ENCODE measurements at regions not wholly inside any gene's neighbourhood (a gene's known extent, or its start where the extent isn't known, plus 50 kb on each side); places are given as distances from the start of the nearest gene placed in this dataset.

DNA sequence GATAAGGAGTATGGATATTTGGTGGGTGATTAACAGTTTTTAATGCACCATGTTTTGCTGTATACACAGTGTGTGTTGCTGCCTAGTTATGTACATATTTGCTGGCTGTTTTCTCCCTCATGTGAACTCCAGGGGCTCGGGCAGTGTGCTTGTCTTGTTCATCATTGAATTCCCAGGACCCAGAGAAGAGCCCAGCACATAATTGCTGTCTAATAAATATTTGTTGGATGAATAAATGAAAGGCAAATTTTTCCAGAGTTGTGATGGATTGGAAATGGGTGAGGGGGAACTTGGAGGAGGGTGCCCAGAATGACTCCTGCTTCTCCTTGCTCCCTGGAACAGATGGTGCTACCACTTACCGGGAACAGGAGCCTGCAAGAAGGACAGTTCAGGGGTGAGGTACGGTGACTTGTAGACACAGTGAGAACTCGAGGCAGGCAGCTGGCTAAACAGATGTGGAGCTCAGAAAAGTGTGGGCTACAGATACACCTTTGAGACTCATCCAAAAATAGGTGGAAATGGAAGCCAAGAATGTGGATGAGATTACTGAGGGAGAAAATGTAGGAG lies 586.8 kb upstream of the MGMT start:
- no peaks in the 10 kb centered on the region for H3K4me1 ChIP-seq (ENCODE audit: control insufficient read depth, low read length)
- no peaks in the 10 kb centered on the region for H4K20me1 ChIP-seq (ENCODE audit: control insufficient read depth, insufficient read depth, low read depth, low read length)
- no peak overlapping the region for H3K27ac ChIP-seq (ENCODE audit: low read depth, low read length)
- H3K4me3 ChIP-seq (ENCODE audit: low read length): no peak overlapping the region
- H3K27me3 ChIP-seq (ENCODE audit: control insufficient read depth, low read length): no peaks in the 10 kb centered on the region
- no peak overlapping the region for H3K4me2 ChIP-seq (ENCODE audit: low read length)
- no peaks in the 10 kb centered on the region for H3F3A ChIP-seq (ENCODE audit: control insufficient read depth, insufficient read depth)
- TF ChIP-seq EZH2phosphoT487 (IDR thresholded peaks at IDR 0.05; ENCODE audit: borderline replicate concordance, low read length): no peak
- TF ChIP-seq, protein P1, sequence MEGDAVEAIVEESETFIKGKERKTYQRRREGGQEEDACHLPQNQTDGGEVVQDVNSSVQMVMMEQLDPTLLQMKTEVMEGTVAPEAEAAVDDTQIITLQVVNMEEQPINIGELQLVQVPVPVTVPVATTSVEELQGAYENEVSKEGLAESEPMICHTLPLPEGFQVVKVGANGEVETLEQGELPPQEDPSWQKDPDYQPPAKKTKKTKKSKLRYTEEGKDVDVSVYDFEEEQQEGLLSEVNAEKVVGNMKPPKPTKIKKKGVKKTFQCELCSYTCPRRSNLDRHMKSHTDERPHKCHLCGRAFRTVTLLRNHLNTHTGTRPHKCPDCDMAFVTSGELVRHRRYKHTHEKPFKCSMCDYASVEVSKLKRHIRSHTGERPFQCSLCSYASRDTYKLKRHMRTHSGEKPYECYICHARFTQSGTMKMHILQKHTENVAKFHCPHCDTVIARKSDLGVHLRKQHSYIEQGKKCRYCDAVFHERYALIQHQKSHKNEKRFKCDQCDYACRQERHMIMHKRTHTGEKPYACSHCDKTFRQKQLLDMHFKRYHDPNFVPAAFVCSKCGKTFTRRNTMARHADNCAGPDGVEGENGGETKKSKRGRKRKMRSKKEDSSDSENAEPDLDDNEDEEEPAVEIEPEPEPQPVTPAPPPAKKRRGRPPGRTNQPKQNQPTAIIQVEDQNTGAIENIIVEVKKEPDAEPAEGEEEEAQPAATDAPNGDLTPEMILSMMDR (IDR thresholded peaks at IDR 0.05; ENCODE audit: low read depth, low read length, poor library complexity, severe bottlenecking): no peak
- H3K9me3 ChIP-seq (ENCODE audit: control insufficient read depth, insufficient read depth, low read length): peaks cover 4% of the 10 kb centered on the region; the same call in 1 of the 2 replicates
- H3K36me3 ChIP-seq (ENCODE audit: control insufficient read depth, low read length): no peaks in the 10 kb centered on the region
- H3K79me2 ChIP-seq (ENCODE audit: control insufficient read depth, low read length): no peaks in the 10 kb centered on the region
- H3K9me2 ChIP-seq (replicated peaks; ENCODE audit: control insufficient read depth, low read length): no peaks in the 10 kb centered on the region

DNA sequence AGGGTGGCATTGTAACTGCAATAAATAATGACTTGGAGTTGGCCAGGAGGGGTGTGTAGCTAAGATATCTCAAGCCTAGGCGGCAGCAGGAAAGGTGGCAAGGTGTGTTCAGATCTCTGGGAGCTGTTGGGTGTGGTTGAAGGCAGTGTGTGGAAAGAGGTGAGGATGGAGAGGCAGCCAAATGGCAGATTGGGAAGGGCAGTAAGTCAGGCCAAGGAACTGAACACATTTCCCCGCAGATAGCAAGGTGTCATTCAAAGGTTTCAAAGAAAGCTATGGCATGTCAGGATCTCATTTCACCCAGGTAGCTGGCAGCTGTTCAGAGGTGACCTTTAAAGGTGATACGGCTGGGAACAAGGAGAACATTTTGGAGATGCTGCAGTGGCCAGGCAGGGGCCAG lies 586.0 kb upstream of the MGMT start:
- Histone ChIP-seq H3K4me3 (ENCODE audit: low read length) (no peak overlapping the region), H3F3A (ENCODE audit: control insufficient read depth, insufficient read depth) (no peaks in the 10 kb centered on the region)
- TF ChIP-seq, protein P1 (IDR thresholded peaks at IDR 0.05; ENCODE audit: low read depth, low read length, poor library complexity, severe bottlenecking): no peak
- no peak for TF ChIP-seq EZH2phosphoT487 (IDR thresholded peaks at IDR 0.05; ENCODE audit: borderline replicate concordance, low read length)

DNA sequence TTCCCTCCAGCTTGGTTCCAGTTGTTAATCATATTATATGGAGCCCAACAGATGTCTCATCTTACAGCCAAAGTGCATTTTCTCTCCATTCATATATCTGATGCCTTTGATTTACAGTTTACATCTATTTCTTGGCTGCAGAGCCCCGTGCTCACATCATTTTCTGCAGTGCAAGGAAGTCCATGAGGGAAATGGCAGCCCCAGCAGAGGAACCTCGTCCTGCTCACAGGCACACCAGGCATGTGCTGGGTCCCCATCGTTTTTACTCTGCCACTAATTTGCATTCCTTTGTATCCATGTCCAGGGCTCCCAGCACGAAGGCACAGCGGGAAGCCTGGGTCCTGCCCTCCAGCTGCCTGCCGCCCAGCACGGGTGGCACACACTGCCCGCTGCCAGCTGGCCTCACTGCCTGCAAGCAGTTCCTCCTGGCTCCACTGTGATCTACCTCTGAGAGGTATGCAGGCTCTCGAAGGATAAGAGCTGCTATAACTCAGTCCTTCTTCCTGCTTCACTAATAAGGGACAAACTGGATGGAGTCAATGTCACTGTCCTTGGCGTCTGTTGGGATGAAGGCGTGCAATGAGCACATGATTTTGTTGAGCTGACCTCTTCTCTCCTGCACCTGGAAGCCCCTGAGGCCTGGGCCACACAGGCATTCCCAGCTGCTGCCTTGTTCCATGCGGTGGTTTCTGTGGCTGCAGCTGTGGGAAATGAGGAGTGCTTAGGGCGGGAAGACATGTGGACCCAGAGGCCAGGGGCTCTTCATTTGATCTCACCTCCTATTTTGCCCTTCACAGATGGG lies 583.6 kb upstream of the MGMT start:
- no peaks in the 10 kb centered on the region for H3K27me3 ChIP-seq (ENCODE audit: control insufficient read depth, low read length)
- H3K79me2 ChIP-seq (ENCODE audit: control insufficient read depth, low read length): no peaks in the 10 kb centered on the region
- H3K4me3 ChIP-seq (ENCODE audit: low read length): no peak overlapping the region
- no peaks in the 10 kb centered on the region for H3F3A ChIP-seq (ENCODE audit: control insufficient read depth, insufficient read depth)
- no peak overlapping the region for H3K4me2 ChIP-seq (ENCODE audit: low read length)
- H4K20me1 ChIP-seq (ENCODE audit: control insufficient read depth, insufficient read depth, low read depth, low read length): no peaks in the 10 kb centered on the region
- no peak overlapping the region for H3K27ac ChIP-seq (ENCODE audit: low read depth, low read length)
- H3K9me2 ChIP-seq (replicated peaks; ENCODE audit: control insufficient read depth, low read length): no peaks in the 10 kb centered on the region
- TF ChIP-seq EZH2phosphoT487 (IDR thresholded peaks at IDR 0.05; ENCODE audit: borderline replicate concordance, low read length): no peak
- TF ChIP-seq, protein P1 (IDR thresholded peaks at IDR 0.05; ENCODE audit: low read depth, low read length, poor library complexity, severe bottlenecking): no peak
- H3K9me3 ChIP-seq (ENCODE audit: control insufficient read depth, insufficient read depth, low read length): peaks cover 10% of the 10 kb centered on the region; the same call in 1 of the 2 replicates
- no peaks in the 10 kb centered on the region for H3K4me1 ChIP-seq (ENCODE audit: control insufficient read depth, low read length)
- H3K36me3 ChIP-seq (ENCODE audit: control insufficient read depth, low read length): no peaks in the 10 kb centered on the region

More for the DNA sequence above, 586.0 kb upstream of the MGMT start:
- H3K4me2 ChIP-seq (ENCODE audit: low read length): no peak overlapping the region
- H3K9me3 ChIP-seq (ENCODE audit: control insufficient read depth, insufficient read depth, low read length): peaks cover 10% of the 10 kb centered on the region; the same call in 1 of the 2 replicates
- no peaks in the 10 kb centered on the region for H3K79me2 ChIP-seq (ENCODE audit: control insufficient read depth, low read length)
- H4K20me1 ChIP-seq (ENCODE audit: control insufficient read depth, insufficient read depth, low read depth, low read length): no peaks in the 10 kb centered on the region
- H3K36me3 ChIP-seq (ENCODE audit: control insufficient read depth, low read length): no peaks in the 10 kb centered on the region
- H3K27me3 ChIP-seq (ENCODE audit: control insufficient read depth, low read length): no peaks in the 10 kb centered on the region
- H3K27ac ChIP-seq (ENCODE audit: low read depth, low read length): no peak overlapping the region
- no peaks in the 10 kb centered on the region for H3K9me2 ChIP-seq (replicated peaks; ENCODE audit: control insufficient read depth, low read length)
- H3K4me1 ChIP-seq (ENCODE audit: control insufficient read depth, low read length): no peaks in the 10 kb centered on the region

Measured in DOHH2 (cell line).